Heart left ventricle (tissue), 16 donors: ENCODE measurements at regions not wholly inside any gene's neighbourhood (a gene's known extent, or its start where the extent isn't known, plus 50 kb on each side); places are given as distances from the start of the nearest gene placed in this dataset.

Source experiments
- ATAC-seq, 4 donors: fragments of 200-7000 bp; cut with Tn5 transposase; one replicate each; pipeline ENCODE4 v1.9.1; 2020 to 2022; ENCODE audit warnings: moderate library complexity in 4 of 4, mild to moderate bottlenecking in 3 of 4, moderate number of reproducible peaks in 1 of 4
- DNase-seq, 5 donors: peaks; one replicate each; pipeline ENCODE4 v3.0.0-alpha.2; 2020
- H3K27ac ChIP-seq, 12 donors: fragments of 200-600 bp; sonication (generic) in 4 of 12; one replicate each; pipeline versions ENCODE4 v1.5.0 to v1.8.0; 2016 to 2022; ENCODE audit warnings: mild to moderate bottlenecking in 2 of 12
- H3K27me3 ChIP-seq, 9 donors: fragments of 200-600 bp; sonication (generic) in 2 of 9; one replicate each; pipeline versions ENCODE4 v1.5.1 to v1.8.0; 2016 to 2022; ENCODE audit warnings: mild to moderate bottlenecking in 3 of 9
- H3K36me3 ChIP-seq, 9 donors: fragments of 200-600 bp; sonication (generic) in 2 of 9; one replicate each; pipeline versions ENCODE4 v1.5.0 to v1.8.0; 2018 to 2022; ENCODE audit warnings: mild to moderate bottlenecking in 2 of 9
- H3K4me1 ChIP-seq, 12 donors: fragments of 200-600 bp; sonication (generic) in 4 of 12; one replicate each; pipeline versions ENCODE4 v1.5.0 to v1.8.0; 2016 to 2022; ENCODE audit warnings: mild to moderate bottlenecking in 3 of 12
- H3K4me3 ChIP-seq, 12 donors: fragments of 200-600 bp; sonication (generic) in 4 of 12; one replicate each; pipeline versions ENCODE4 v1.5.0 to v1.8.0; 2017 to 2022; ENCODE audit warnings: mild to moderate bottlenecking in 9 of 12, moderate library complexity in 4 of 12
- H3K9me3 ChIP-seq, 12 donors: fragments of 200-600 bp; sonication (generic) in 4 of 12; one replicate each; pipeline versions ENCODE4 v1.5.0 to v1.8.0; 2016 to 2022; ENCODE audit warnings: mild to moderate bottlenecking in 1 of 12
- POLR2A ChIP-seq, 2 donors: fragments of 450-650 bp; IDR thresholded peaks; one replicate each; pipeline ENCODE4 v1.6.1; 2017; ENCODE audit warnings: antibody characterized with exemption in 2 of 2, mild to moderate bottlenecking in 2 of 2, moderate library complexity in 2 of 2
- WGBS, 4 donors: extraction: QIAGEN DNeasy Blood & Tissue Kit in 2 of 4; methylation state at CpG; one replicate each; pipeline versions ENCODE4 v1.1.5 to v1.1.7; 2013 to 2018; 5-methylcytosine and 5-hydroxymethylcytosine counted together
- intact Hi-C, 10 donors: fragments of 100-400 bp; cut with DNase I; formaldehyde crosslinking; loops; one replicate each; pipeline versions ENCODE4 v1.11.1 to v1.14.2; 2022
- TF ChIP-seq, protein P1 (sequence below), 12 donors: fragments of 200-600 bp; sonication (generic) in 4 of 12; IDR thresholded peaks; one replicate each; pipeline versions ENCODE4 v1.5.0 to v1.8.0; 2018 to 2022; ENCODE audit warnings: antibody characterized with exemption in 12 of 12, mild to moderate bottlenecking in 5 of 12
- donor health status: ischemic (EF 13 %, LVEDD 7.1; RV severe dilation, severe dysfunction).
- donor health status: healthy with polysubstance abuse.
- donor health status: DM: no; HTN: yes; CAD: no.
- donor health status: DM: no; HTN: no; CAD: no.
- donor health status: ischemic (EF 25% LVEDD 6.9; RV normal size, moderate dysfunction).
- donor health status: ischemic (EF 25% LVEDD 5.7; RV mildly dilated, moderate dysfunction).
- donor health status: healthy.
- donor health status: DM: yes; HTN: yes; CAD: no.
- donor health status: ischemic (EF 35%, LVEDD 5.7; RV mildly dilated, moderate dysfunction).
- donor health status: nonischemic (EF 11% LVEDD 7.7; RV severe dilation, severe dysfunction).
- donor health status: DM: yes; HTN: yes; CAD: no.
- donor health status: PGD.
- donor health status: ischemic (EF 29% LVEDD 5.4; RV normal size, mild dysfunction).
- donor health status: nonischemic (EF 23%, LVEDD 6.1; RV moderate dilation, normal function).

DNA sequence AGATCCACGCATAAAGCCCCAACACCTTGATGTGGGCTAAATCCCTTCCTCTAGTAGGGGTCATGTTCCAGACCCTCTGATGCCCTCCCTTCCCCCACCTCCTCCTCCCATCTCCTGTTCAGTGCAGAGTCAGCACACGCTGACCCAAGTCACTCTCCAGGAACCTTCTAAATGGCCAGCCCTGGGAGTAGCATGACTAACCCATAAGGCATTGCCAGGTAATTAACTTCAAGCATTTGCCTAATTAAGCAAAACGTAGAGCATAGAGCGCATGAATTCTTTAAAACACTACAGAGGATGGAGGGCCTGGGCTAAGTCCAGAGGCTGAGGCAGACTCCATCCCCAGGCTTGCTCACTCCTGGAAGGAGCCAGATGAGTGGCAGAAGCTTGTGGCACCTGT is 276.3 kb upstream of the MSX2 start:
- H3K9me3 ChIP-seq = peaks cover 0 to 7% (median 0%) of the 10 kb centered on the region in 12 donors
- H3K27ac ChIP-seq = no peak overlapping the region
- DNase-seq (no peak), ATAC-seq (no peak)
- intact Hi-C loops = no loop called here
- H3K4me1 ChIP-seq = no peaks in the 10 kb centered on the region
- TF ChIP-seq, protein P1, sequence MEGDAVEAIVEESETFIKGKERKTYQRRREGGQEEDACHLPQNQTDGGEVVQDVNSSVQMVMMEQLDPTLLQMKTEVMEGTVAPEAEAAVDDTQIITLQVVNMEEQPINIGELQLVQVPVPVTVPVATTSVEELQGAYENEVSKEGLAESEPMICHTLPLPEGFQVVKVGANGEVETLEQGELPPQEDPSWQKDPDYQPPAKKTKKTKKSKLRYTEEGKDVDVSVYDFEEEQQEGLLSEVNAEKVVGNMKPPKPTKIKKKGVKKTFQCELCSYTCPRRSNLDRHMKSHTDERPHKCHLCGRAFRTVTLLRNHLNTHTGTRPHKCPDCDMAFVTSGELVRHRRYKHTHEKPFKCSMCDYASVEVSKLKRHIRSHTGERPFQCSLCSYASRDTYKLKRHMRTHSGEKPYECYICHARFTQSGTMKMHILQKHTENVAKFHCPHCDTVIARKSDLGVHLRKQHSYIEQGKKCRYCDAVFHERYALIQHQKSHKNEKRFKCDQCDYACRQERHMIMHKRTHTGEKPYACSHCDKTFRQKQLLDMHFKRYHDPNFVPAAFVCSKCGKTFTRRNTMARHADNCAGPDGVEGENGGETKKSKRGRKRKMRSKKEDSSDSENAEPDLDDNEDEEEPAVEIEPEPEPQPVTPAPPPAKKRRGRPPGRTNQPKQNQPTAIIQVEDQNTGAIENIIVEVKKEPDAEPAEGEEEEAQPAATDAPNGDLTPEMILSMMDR (IDR thresholded peaks at IDR 0.05) = no peak
- TF ChIP-seq POLR2A (IDR thresholded peaks at IDR 0.05) = no peak
- H3K27me3 ChIP-seq = peaks cover 0 to 36% (median 0%) of the 10 kb centered on the region in 9 donors
- H3K4me3 ChIP-seq = no peak overlapping the region
- H3K36me3 ChIP-seq = no peaks in the 10 kb centered on the region
- 79 to 82% (median 81%) methylated on average over 4 of the region's 4 CpGs for WGBS, 4 donors

DNA sequence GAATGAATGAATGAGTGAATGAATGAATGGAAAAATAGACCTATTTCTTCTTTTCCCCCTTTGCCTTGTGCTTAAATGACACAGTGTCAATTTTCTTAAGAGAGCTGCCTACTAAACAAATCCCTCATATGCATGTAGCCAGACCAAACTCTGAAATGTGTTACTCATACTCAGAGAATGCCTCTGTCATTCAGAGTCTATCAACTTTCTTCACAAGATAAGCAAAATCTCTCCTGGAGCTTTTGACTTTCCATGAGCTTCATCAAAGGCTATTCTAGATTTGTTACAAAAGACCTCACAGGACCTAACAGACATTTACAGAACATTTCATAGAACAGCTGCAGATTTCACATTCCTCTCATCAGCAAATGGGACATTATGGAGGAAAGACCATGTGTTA is 275.7 kb upstream of the MSX2 start:
- no peaks in the 10 kb centered on the region for H3K36me3 ChIP-seq
- H3K27ac ChIP-seq = no peak overlapping the region
- H3K9me3 ChIP-seq = peaks cover 0 to 7% (median 0%) of the 10 kb centered on the region in 12 donors
- no peak for DNase-seq
- no peak for ATAC-seq
- H3K4me3 ChIP-seq = no peak overlapping the region
- intact Hi-C loops = no loop called here
- TF ChIP-seq, protein P1 (IDR thresholded peaks at IDR 0.05) = no peak
- no peak for TF ChIP-seq POLR2A (IDR thresholded peaks at IDR 0.05)
- peaks cover 0 to 38% (median 0%) of the 10 kb centered on the region in 9 donors for H3K27me3 ChIP-seq
- H3K4me1 ChIP-seq = no peaks in the 10 kb centered on the region

DNA sequence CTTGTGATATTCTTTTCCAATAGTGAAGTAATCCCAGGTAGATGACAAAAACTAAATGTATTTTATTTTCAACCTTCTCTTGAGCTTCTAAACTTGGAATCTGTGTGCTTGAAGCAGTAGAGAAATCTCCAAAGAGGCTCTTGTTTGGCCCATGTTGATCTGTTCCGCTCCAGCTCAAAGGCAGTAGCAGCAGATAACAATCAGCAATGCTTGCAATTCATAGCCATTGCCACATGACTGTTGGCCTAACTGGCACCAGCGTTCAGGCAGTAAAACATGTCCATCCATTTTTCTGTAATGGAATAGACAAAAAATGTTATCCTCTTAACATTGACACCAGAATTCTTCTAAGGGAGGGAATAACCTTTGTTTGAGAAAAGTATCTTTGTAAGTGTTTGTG is 270.7 kb upstream of the MSX2 start:
- Histone ChIP-seq H3K36me3 (no peaks in the 10 kb centered on the region), H3K4me1 (no peaks in the 10 kb centered on the region), H3K9me3 (peaks cover 0 to 7% (median 0%) of the 10 kb centered on the region in 12 donors), H3K4me3 (no peak overlapping the region), H3K27me3 (peaks cover 0 to 30% (median 0%) of the 10 kb centered on the region in 9 donors), H3K27ac (no peak overlapping the region)
- 65 to 71% (median 68%) methylated on average over 2 of the region's 2 CpGs for WGBS, 4 donors
- ATAC-seq (no peak), DNase-seq (no peak)
- intact Hi-C loops = no loop called here
- no peak for TF ChIP-seq POLR2A (IDR thresholded peaks at IDR 0.05)
- TF ChIP-seq, protein P1 (IDR thresholded peaks at IDR 0.05) = no peak

DNA sequence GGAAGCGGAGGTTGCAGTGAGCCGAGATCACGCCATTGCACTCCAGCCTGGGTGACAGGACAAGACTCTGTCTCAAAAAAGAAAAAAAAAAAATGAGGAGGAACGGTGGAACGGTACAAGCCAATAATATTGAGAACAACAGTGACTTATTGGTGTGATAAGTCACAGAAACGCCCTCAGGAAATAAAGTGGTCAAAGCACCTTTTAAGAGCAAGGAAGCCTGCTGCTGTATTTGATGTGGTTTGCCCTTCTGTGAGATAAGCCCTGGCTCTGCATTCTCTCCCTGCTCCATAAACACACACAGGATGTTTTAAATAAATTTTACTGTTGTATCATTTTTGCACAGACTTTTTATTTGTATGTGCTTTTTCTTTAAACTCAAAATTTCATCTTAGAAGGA is 269.9 kb upstream of the MSX2 start:
- WGBS, 4 donors = 48 to 58% (median 54%) methylated on average over 6 of the region's 6 CpGs
- intact Hi-C loops = no loop called here
- no peak for ATAC-seq
- Histone ChIP-seq H3K9me3 (peaks cover 0 to 7% (median 0%) of the 10 kb centered on the region in 12 donors), H3K27me3 (peaks cover 0 to 23% (median 0%) of the 10 kb centered on the region in 9 donors), H3K4me1 (no peaks in the 10 kb centered on the region), H3K36me3 (no peaks in the 10 kb centered on the region), H3K27ac (no peak overlapping the region), H3K4me3 (no peak overlapping the region)
- no peak for DNase-seq
- TF ChIP-seq, protein P1 (IDR thresholded peaks at IDR 0.05) = no peak
- no peak for TF ChIP-seq POLR2A (IDR thresholded peaks at IDR 0.05)
